Astrocyte (in vitro differentiated cells and primary cell): ENCODE measurements at regions not wholly inside any gene's neighbourhood (a gene's known extent, or its start where the extent isn't known, plus 50 kb on each side); places are given as distances from the start of the nearest gene placed in this dataset.

ENCODE experiments used
- CTCF ChIP-seq: IDR thresholded peaks from 2 replicates; pipeline ENCODE4 v1.5.1; 2011; ENCODE audit warnings: low read depth, mild to moderate bottlenecking, inconsistent platforms, low read length, moderate library complexity; ENCODE audit not compliant: insufficient read depth
- EZH2 ChIP-seq: IDR thresholded peaks from 2 replicates; pipeline ENCODE4 v1.6.1; 2012; ENCODE audit warnings: mild to moderate bottlenecking, low read length, inconsistent platforms; ENCODE audit not compliant: insufficient read depth

- TF ChIP-seq EZH2 (no peak), CTCF (no peak)
Observed at GRCh38 chr6:156350337-156350736, 426.8 kb upstream of the ARID1B start.
